OCI-LY1 (cell line): ENCODE measurements at regions not wholly inside any gene's neighbourhood (a gene's known extent, or its start where the extent isn't known, plus 50 kb on each side); places are given as distances from the start of the nearest gene placed in this dataset.

Experiments
- H2AFZ ChIP-seq: fragments of 200-600 bp; sonication (generic), shearing (Covaris generic); 2 replicates; pipeline ENCODE4 v1.6.0; 2014; ENCODE audit warnings: antibody characterized with exemption, mild to moderate bottlenecking, low read length
- H3F3A ChIP-seq: fragments of 200-600 bp; sonication (generic), shearing (Covaris generic); 2 replicates; pipeline ENCODE4 v1.6.0; 2014; ENCODE audit warnings: mild to moderate bottlenecking, antibody characterized with exemption, low read length, moderate library complexity; ENCODE audit not compliant: insufficient read depth
- H3K27ac ChIP-seq: fragments of 200-600 bp; sonication (generic); 2 replicates; pipeline ENCODE4 v1.5.1; 2014; ENCODE audit warnings: low read length, mixed run types, mild to moderate bottlenecking, low read depth; ENCODE audit not compliant: poor library complexity, severe bottlenecking
- H3K27me3 ChIP-seq: fragments of 200-600 bp; sonication (generic); 2 replicates; pipeline ENCODE4 v1.6.0; 2014; ENCODE audit warnings: antibody characterized with exemption, mild to moderate bottlenecking, low read length, moderate library complexity; ENCODE audit not compliant: insufficient read depth
- H3K36me3 ChIP-seq: fragments of 200-600 bp; sonication (generic); 2 replicates; pipeline ENCODE4 v1.6.1; 2014; ENCODE audit warnings: mild to moderate bottlenecking, antibody characterized with exemption, low read length, moderate library complexity, mixed read lengths; ENCODE audit not compliant: insufficient read depth
- H3K4me1 ChIP-seq: fragments of 200-600 bp; sonication (generic); 2 replicates; pipeline ENCODE4 v1.5.1; 2014; ENCODE audit warnings: mild to moderate bottlenecking, low read length, moderate library complexity; ENCODE audit not compliant: insufficient read depth, severe bottlenecking
- H3K4me2 ChIP-seq: fragments of 200-600 bp; sonication (generic), shearing (Covaris generic); 2 replicates; pipeline ENCODE4 v1.6.1; 2014; ENCODE audit warnings: low read length
- H3K4me3 ChIP-seq: fragments of 200-600 bp; sonication (generic); 2 replicates; pipeline ENCODE4 v1.5.1; 2014; ENCODE audit warnings: low read length, low read depth, mild to moderate bottlenecking, mixed read lengths; ENCODE audit not compliant: poor library complexity, severe bottlenecking
- H3K79me2 ChIP-seq: fragments of 200-600 bp; shearing (Covaris generic); 2 replicates; pipeline ENCODE4 v1.6.1; 2016; ENCODE audit warnings: mixed run types, low read length, mixed read lengths; ENCODE audit not compliant: insufficient read depth
- H3K9ac ChIP-seq: fragments of 200-600 bp; sonication (generic), shearing (Covaris generic); 2 replicates; pipeline ENCODE4 v1.6.1; 2014; ENCODE audit warnings: mild to moderate bottlenecking, low read length, mixed read lengths
- H3K9me2 ChIP-seq: fragments of 200-600 bp; sonication (generic), shearing (Covaris generic); 2 replicates; pipeline ENCODE4 v1.6.1; 2014; ENCODE audit warnings: low read depth, mild to moderate bottlenecking, low read length, mixed read lengths
- H3K9me3 ChIP-seq: fragments of 200-600 bp; shearing (Covaris generic); 2 replicates; pipeline ENCODE4 v1.6.1; 2014; ENCODE audit warnings: low read length, mixed read lengths
- H4K20me1 ChIP-seq: fragments of 200-600 bp; sonication (generic), shearing (Covaris generic); 2 replicates; pipeline ENCODE4 v1.6.0; 2016; ENCODE audit warnings: mild to moderate bottlenecking, low read length; ENCODE audit not compliant: insufficient read depth
- EZH2 ChIP-seq: fragments of 200-600 bp; sonication (generic), shearing (Covaris generic); IDR thresholded peaks from 2 replicates; pipeline ENCODE4 v1.8.0; 2017; ENCODE audit warnings: borderline replicate concordance, mixed run types, mild to moderate bottlenecking, antibody characterized with exemption, low read length, moderate library complexity, mixed read lengths
- TF ChIP-seq, protein P1 (sequence below): fragments of 200-600 bp; sonication (generic), shearing (Covaris generic); IDR thresholded peaks from 2 replicates; pipeline ENCODE4 v1.5.1; 2017; ENCODE audit warnings: mild to moderate bottlenecking, antibody characterized with exemption, low read length, moderate library complexity, mixed read lengths

GRCh38 chr3:690770-691169 lies 402.1 kb upstream of the CNTN6 start:
- no peaks in the 10 kb centered on the region for H3K9me3 ChIP-seq
- TF ChIP-seq EZH2: no peak
- TF ChIP-seq, protein P1, sequence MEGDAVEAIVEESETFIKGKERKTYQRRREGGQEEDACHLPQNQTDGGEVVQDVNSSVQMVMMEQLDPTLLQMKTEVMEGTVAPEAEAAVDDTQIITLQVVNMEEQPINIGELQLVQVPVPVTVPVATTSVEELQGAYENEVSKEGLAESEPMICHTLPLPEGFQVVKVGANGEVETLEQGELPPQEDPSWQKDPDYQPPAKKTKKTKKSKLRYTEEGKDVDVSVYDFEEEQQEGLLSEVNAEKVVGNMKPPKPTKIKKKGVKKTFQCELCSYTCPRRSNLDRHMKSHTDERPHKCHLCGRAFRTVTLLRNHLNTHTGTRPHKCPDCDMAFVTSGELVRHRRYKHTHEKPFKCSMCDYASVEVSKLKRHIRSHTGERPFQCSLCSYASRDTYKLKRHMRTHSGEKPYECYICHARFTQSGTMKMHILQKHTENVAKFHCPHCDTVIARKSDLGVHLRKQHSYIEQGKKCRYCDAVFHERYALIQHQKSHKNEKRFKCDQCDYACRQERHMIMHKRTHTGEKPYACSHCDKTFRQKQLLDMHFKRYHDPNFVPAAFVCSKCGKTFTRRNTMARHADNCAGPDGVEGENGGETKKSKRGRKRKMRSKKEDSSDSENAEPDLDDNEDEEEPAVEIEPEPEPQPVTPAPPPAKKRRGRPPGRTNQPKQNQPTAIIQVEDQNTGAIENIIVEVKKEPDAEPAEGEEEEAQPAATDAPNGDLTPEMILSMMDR: no peak
- H3K9ac ChIP-seq: no peak overlapping the region

DNA sequence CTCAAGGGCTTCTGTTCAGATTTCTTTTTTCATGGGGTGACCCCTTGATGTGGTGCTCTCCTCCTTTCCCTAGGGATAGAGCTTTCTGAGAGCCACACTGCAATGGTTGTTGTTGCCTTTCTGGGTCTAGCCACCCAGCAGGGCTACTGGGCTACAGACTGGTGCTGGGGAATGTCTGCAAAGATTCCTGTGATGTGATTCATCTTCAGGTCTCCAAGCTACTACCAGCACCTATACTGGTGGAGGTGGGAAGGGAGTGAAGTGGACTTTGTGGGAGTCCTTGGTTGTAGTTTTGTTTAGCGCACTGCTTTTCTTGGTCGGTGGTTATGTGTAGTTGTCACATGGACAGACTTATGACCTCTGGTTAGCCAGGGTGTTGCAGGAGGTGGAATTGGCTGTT lies 392.3 kb upstream of the CNTN6 start:
- no peaks in the 10 kb centered on the region for H3K36me3 ChIP-seq
- TF ChIP-seq, protein P1: no peak
- no peak for TF ChIP-seq EZH2
- no peaks in the 10 kb centered on the region for H3K79me2 ChIP-seq

More at GRCh38 chr3:690770-691169, 402.1 kb upstream of the CNTN6 start:
- H3K4me2 ChIP-seq: no peak overlapping the region
- H2AFZ ChIP-seq: no peak overlapping the region
- H3K9me2 ChIP-seq: no peaks in the 10 kb centered on the region
- H3K27ac ChIP-seq: no peak overlapping the region
- no peaks in the 10 kb centered on the region for H3F3A ChIP-seq
- no peaks in the 10 kb centered on the region for H3K79me2 ChIP-seq
- H3K4me1 ChIP-seq: no peaks in the 10 kb centered on the region
- no peak overlapping the region for H3K4me3 ChIP-seq
- H3K27me3 ChIP-seq: no peaks in the 10 kb centered on the region
- no peaks in the 10 kb centered on the region for H3K36me3 ChIP-seq
- H4K20me1 ChIP-seq: no peaks in the 10 kb centered on the region

GRCh38 chr3:707041-707440 lies 385.8 kb upstream of the CNTN6 start:
- Histone ChIP-seq H3K4me1 (no peaks in the 10 kb centered on the region), H3K4me3 (no peak overlapping the region), H3K36me3 (no peaks in the 10 kb centered on the region), H3K27ac (no peak overlapping the region), H4K20me1 (no peaks in the 10 kb centered on the region), H3K79me2 (no peaks in the 10 kb centered on the region), H3F3A (no peaks in the 10 kb centered on the region), H3K9me2 (no peaks in the 10 kb centered on the region), H2AFZ (no peak overlapping the region), H3K4me2 (no peak overlapping the region), H3K27me3 (no peaks in the 10 kb centered on the region), H3K9me3 (no peaks in the 10 kb centered on the region), H3K9ac (no peak overlapping the region)
- no peak for TF ChIP-seq EZH2
- TF ChIP-seq, protein P1: no peak

More for the DNA sequence above, 392.3 kb upstream of the CNTN6 start:
- no peaks in the 10 kb centered on the region for H3F3A ChIP-seq
- no peak overlapping the region for H3K27ac ChIP-seq
- H2AFZ ChIP-seq: no peak overlapping the region
- no peak overlapping the region for H3K4me3 ChIP-seq
- no peaks in the 10 kb centered on the region for H3K9me2 ChIP-seq
- H4K20me1 ChIP-seq: no peaks in the 10 kb centered on the region
- H3K27me3 ChIP-seq: no peaks in the 10 kb centered on the region
- H3K4me1 ChIP-seq: no peaks in the 10 kb centered on the region
- no peak overlapping the region for H3K4me2 ChIP-seq
- H3K9me3 ChIP-seq: no peaks in the 10 kb centered on the region
- no peak overlapping the region for H3K9ac ChIP-seq
